ENCODE measurements at regions not wholly inside any gene's neighbourhood (a gene's known extent, or its start where the extent isn't known, plus 50 kb on each side); places are given as distances from the start of the nearest gene placed in this dataset.

DNA sequence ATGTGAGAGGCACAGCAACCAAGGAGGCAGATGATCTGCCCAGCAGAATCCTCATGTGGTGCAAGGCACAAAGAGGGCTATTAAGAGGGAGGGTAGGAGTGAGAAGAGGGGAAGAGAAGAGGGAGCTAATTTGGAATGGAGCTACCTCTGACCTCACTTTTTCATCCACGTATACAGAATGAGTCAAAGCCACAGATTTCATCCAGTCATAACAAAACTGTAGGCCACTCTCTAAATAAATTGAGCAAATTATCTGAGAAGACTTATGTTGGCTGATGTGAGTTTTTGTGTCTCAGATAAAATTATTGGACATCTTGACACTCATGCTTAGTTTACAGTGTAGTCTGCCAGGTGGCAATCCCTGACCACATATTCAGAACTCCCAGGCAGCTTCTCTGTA lies 325.6 kb downstream of the TTLL7 start:
- TF ChIP-seq MXI1 (IDR thresholded peaks at IDR 0.05; ENCODE audit: borderline replicate concordance, low read depth, low read length) (no peak), CTCF (conservative IDR thresholded peaks at IDR 0.05; ENCODE audit: low read depth, low read length) (no peak), RFX5 (IDR thresholded peaks at IDR 0.05; ENCODE audit: low read depth, low read length) (no peak), BHLHE40 (IDR thresholded peaks at IDR 0.05; ENCODE audit: low read depth, low read length) (no peak), MAFK (IDR thresholded peaks at IDR 0.05; ENCODE audit: low read depth, low read length) (no peak), POLR2A (IDR thresholded peaks at IDR 0.05; ENCODE audit: low read depth, low read length) (no peak), CEBPB (IDR thresholded peaks at IDR 0.05; ENCODE audit: low read depth, low read length) (no peak), RCOR1 (IDR thresholded peaks at IDR 0.05; ENCODE audit: insufficient replicate concordance, low read length) (no peak), CHD1 (IDR thresholded peaks at IDR 0.05; ENCODE audit: low read depth, low read length) (no peak), RAD21 (IDR thresholded peaks at IDR 0.05; ENCODE audit: low read length) (no peak), FOS (IDR thresholded peaks at IDR 0.05; ENCODE audit: low read depth, low read length) (no peak), SMC3 (IDR thresholded peaks at IDR 0.05; ENCODE audit: low read depth, low read length) (no peak), NFE2L2 (IDR thresholded peaks at IDR 0.05; ENCODE audit: low read depth, low read length) (no peak), MAZ (IDR thresholded peaks at IDR 0.05; ENCODE audit: borderline replicate concordance, low read depth, low read length) (no peak)
- TF ChIP-seq, protein P1, sequence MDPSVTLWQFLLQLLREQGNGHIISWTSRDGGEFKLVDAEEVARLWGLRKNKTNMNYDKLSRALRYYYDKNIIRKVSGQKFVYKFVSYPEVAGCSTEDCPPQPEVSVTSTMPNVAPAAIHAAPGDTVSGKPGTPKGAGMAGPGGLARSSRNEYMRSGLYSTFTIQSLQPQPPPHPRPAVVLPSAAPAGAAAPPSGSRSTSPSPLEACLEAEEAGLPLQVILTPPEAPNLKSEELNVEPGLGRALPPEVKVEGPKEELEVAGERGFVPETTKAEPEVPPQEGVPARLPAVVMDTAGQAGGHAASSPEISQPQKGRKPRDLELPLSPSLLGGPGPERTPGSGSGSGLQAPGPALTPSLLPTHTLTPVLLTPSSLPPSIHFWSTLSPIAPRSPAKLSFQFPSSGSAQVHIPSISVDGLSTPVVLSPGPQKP (IDR thresholded peaks at IDR 0.05; ENCODE audit: borderline replicate concordance, low read depth, low read length), result no peak
- TF ChIP-seq, protein P2, sequence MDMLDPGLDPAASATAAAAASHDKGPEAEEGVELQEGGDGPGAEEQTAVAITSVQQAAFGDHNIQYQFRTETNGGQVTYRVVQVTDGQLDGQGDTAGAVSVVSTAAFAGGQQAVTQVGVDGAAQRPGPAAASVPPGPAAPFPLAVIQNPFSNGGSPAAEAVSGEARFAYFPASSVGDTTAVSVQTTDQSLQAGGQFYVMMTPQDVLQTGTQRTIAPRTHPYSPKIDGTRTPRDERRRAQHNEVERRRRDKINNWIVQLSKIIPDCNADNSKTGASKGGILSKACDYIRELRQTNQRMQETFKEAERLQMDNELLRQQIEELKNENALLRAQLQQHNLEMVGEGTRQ (IDR thresholded peaks at IDR 0.05; ENCODE audit: low read depth, low read length), result no peak
- Histone ChIP-seq H2BK20ac (ENCODE audit: low read depth, low read length) (no peak overlapping the region), H3K4ac (ENCODE audit: low read depth, low read length) (no peak overlapping the region), H3K79me1 (ENCODE audit: low read depth in 1 of 2, low read length in 2 of 2) (no peaks in the 10 kb centered on the region), H2BK15ac (ENCODE audit: low read depth, low read length) (no peak overlapping the region), H3K27me3 (ENCODE audit: control insufficient read depth, insufficient read depth, low read length) (no peaks in the 10 kb centered on the region), H4K8ac (ENCODE audit: low read depth in 2 of 2, low read length in 2 of 2) (no peak overlapping the region), H3K56ac (ENCODE audit: extremely low read depth, insufficient read depth, low read length) (no peak overlapping the region), H2AK5ac (ENCODE audit: low read depth, low read length) (no peak overlapping the region), H3K14ac (replicated peaks; ENCODE audit: low read depth, low read length) (no peak overlapping the region), H4K20me1 (ENCODE audit: insufficient read depth, low read length) (no peaks in the 10 kb centered on the region), H3K23ac (ENCODE audit: low read depth, low read length) (no peak overlapping the region), H4K91ac (ENCODE audit: insufficient read depth, low read depth, low read length) (no peak overlapping the region), H3K18ac (ENCODE audit: low read depth, low read length) (no peak overlapping the region), H2AK9ac (replicated peaks; ENCODE audit: low read depth, low read length, poor library complexity) (no peak overlapping the region), H3K27ac (ENCODE audit: insufficient read depth, low read length) (no peak overlapping the region), H3K36me3 (ENCODE audit: control insufficient read depth, insufficient read depth, low read length) (no peaks in the 10 kb centered on the region), H4K5ac (ENCODE audit: low read depth, low read length) (no peak overlapping the region), H2BK5ac (ENCODE audit: low read depth, low read length, poor library complexity, severe bottlenecking) (no peak overlapping the region), H3K4me3 (ENCODE audit: insufficient read depth, low read depth, low read length) (no peak overlapping the region), H2AFZ (replicated peaks; ENCODE audit: low read length, poor library complexity) (no peak overlapping the region), H3K9ac (ENCODE audit: low read depth, low read length) (no peak overlapping the region), H3K9me3 (ENCODE audit: control insufficient read depth, insufficient read depth, low read length) (no peaks in the 10 kb centered on the region), H2BK120ac (ENCODE audit: low read depth, low read length) (no peak overlapping the region), H3K9me1 (ENCODE audit: insufficient read depth, low read length) (no peaks in the 10 kb centered on the region), H3K4me2 (ENCODE audit: low read depth, low read length) (no peak overlapping the region), H3K4me1 (ENCODE audit: control insufficient read depth, insufficient read depth, low read length) (no peaks in the 10 kb centered on the region)
- ChIA-PET POLR2A (ENCODE audit: unreplicated experiment) (no interaction called here), CTCF (no interaction called here)
- in situ Hi-C loops (cut with MboI; ENCODE audit: low sequenced_read_pairs) (no loop called here), dilution Hi-C loops (cut with HindIII; ENCODE audit: low sequenced_read_pairs, unreplicated experiment) (no loop called here), intact Hi-C loops (cut with micrococcal nuclease) (no loop called here)
- no TSS peak for BruUV-seq (replicated peaks)
- no CpG with 5 or more reads among the region's 1 CpG for WGBS, 2 experiments (ENCODE audit: extremely low coverage in 2 of 2, insufficient read length in 1 of 2)
- no peak for ATAC-seq (ENCODE audit: low read depth)
- no peak for DNase-seq
